Stimulated activated CD8-positive, alpha-beta memory T cell treated with anti-CD3 and anti-CD28 coated beads, Interleukin-15, amount 100 ng/mL, for 48 hours (primary cell): ENCODE measurements at regions not wholly inside any gene's neighbourhood (a gene's known extent, or its start where the extent isn't known, plus 50 kb on each side); places are given as distances from the start of the nearest gene placed in this dataset.
"Not testable (repeated sequence)": the region's sequence is repeated elsewhere in the genome, so short reads cannot be mapped to it uniquely, and the experiment has no call there.

Experiments
- DNase-seq, 2 donors: peaks; one replicate each; pipeline ENCODE4 v3.0.0-alpha.2; 2020; ENCODE audit warnings: low read depth in 2 of 2

DNA sequence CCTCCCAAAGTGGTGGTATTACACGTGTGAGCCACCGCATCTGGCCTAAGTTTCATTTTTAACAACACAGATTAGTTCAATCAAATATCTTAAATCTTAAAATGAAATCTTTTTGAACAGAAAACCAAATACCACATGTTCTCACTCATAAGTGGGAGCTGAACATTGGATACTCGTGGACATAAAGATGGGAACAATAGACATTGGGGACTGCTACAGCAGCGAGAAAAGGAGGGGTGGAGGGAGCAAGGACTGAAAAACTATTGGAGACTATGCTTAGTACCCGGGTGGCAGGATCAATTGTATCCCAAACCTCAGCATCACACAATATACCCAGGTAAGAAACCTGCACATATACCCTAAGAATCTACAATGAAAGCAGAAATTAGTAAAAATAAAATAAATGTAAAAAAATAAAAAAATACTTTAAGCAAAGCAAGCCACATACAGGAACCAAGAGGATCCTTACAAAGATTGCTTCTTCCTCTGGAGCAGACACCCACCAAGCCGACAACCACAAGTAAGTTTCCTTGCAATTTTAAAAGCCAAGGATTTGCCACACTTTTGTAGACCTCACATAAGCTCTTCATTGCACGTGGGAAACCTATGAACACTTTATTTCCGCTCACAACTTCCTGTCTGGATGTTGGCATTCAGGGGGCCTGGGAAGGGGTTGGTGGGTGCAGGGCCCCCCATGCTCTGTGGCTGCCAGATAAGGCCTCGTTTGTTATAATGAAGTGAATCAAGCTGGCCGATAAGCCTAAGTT lies 147.9 kb downstream of the MYCN start:
- DNase-seq = no peak

DNA sequence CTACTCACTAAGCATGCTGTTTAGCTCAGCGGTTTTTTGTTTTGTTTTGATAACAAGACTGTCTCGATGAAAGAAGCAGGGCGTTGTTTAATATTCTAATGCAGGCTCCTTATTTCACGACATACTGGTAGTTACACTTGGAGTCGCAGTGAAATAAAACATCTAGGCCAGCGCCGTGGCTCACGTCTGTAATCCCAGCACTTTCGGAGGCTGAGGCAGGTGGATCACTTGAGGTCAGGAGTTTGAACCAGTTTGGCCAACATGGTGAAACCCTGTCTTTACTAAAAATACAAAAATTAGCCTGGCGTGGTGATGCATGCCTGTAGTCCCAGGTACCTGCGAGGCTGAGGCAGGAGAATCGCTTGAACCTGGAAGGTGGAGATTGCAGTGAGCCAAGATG lies 145.8 kb downstream of the MYCN start:
- not testable (repeated sequence) for DNase-seq

DNA sequence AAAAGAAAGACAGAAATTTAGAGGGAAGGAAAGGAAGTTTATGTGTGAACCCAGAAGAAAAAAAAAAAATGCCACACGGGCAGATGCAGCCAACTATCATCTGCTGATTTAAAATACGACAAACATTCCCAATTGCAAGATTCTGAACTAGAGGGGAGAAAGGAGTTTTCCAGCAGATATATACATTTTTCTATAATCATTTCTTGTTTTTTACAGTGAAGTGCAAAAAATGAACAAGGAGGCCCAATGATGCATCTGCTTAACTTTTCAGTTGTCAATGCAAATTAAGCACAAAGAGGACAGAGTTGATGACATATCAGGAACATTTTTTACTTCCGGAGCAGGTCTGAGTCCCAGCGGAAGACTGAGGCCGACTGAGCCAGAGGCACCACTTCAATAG lies 144.7 kb downstream of the MYCN start:
- DNase-seq = no peak

DNA sequence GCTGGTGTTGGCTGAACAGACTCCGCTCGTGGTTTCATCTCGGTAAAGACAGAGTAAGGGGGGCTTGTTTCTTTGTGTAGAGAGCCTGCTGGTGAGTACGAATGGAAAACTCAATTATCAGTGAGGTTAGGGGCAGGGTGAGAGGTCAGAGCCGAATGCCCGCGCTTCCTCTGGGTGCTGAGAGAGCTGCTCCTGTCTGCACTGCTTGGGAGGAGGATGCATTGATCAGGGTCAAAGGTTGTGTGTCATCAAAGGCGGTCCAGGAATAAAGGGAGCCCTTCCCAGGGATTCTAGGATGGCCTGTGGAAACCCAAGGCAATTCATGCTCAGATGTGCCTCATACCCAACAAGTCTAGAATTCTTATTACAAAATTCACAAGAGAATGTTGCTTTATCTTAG lies 143.9 kb downstream of the MYCN start:
- DNase-seq = no peak

DNA sequence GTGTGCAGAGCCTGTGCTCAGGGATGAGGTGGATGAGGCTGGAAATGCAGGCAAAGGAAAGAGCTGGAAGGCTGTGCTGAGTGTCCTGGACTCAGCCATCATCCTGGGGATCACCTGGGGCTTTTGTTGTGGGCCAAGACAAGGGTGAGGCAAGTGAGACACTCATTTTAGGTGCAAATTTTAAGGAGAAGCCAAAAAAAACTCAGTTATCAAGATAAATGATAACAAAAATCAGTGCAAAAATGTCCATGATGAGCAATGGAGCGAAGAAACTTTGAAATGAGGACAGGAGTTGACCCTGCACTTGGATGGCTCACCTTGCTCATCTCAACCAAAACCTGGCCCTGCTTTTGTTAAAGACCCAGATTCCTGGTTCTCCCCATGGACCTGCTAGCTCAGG lies 141.9 kb downstream of the MYCN start:
- no peak for DNase-seq

DNA sequence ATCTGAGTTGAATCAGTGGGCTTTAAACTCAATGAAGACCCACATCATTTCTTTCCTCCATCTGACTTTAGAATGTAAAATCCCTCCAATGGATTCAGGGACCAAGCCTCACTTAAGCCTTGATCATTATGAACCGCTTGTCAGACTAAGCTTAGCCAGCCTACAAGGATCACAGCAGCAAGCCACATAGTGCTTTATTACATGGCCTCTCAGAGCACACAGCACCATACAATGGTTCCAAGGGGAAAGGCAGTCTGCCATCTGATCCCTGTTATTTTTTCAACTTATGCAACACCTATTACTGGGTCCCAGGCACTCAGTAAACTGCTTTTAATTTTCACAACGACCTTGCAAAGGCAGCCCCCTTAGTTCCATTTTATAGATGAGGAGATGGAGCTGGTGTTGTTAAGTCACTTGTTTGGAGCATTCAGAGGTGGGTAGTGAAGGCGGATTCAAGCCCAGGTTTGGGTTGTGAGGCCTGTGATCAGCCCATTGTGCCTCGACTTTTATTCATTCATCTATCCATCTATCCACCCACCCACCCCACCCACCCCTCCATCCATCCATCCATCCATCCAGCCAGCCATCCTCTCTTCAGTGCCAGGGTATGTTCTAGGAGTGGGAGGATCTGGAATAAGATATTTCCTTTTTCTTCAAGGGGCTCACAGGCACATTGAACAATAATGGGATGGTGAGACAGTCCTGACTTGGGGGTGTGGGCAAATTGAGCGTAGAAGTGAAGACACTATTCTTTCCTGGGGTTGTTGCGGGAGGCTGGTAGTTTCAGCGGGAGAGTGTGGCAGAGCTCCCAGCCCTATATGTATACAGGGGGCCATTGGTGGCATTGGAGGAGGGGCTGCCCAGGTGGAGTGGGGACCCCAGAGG lies 141.2 kb downstream of the MYCN start:
- DNase-seq = no peak

DNA sequence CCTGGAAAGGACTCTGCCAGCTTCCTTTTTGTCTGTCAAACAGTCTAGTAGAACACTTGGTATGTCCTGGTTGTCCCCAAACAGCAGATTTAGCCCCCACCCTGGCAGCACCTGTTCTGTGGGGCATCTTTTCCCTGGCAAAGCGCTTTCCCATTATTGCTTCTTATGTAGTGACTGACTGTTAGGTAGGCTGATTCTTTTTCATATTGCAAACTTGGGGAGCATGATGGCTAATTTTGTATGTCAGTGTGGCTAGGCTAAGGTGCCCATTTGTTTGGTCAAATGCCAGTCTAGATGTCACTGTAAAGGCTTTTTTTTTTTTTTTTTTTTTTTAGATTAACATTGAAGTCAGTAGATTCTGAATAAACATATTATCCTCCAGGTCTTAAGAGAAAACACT lies 140.2 kb downstream of the MYCN start:
- no peak for DNase-seq

DNA sequence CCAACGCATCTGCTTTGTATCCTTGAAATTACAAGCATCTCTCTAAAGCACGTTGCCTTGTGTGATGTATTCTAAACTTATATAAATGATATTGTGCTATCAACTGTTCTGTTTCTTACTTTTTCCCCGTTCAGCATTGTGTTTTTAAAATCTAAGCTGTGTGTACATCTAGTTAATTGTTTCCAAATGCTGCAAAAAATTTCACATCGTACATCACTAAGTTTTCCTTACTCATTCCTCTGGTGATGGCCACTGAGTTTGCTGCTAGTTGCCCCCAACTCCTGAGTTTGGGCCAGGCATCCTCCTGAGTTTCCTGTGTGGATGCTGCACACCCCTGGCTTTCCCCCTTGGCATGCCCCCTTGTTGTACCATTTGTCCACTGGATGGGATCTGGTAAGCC lies 139.7 kb downstream of the MYCN start:
- DNase-seq = no peak

DNA sequence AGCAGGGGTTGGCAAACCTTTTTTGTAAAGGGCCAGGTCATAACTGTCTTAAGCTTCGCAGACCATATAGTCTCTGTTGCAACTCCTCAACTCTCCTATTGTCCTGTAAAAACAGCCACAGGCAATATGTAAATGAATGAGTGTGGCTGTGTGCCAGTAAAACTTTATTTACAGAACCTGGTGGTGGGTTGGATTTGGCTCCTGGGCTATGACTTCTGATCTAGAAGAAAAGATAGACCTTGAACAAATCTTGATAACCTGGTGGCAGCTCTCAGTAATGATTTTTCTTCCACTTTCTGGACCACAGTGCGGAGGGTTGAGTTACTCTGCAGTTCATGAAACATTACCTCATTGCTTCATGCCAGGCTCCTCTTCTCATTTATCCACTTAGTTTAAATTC lies 139.3 kb downstream of the MYCN start:
- no peak for DNase-seq

DNA sequence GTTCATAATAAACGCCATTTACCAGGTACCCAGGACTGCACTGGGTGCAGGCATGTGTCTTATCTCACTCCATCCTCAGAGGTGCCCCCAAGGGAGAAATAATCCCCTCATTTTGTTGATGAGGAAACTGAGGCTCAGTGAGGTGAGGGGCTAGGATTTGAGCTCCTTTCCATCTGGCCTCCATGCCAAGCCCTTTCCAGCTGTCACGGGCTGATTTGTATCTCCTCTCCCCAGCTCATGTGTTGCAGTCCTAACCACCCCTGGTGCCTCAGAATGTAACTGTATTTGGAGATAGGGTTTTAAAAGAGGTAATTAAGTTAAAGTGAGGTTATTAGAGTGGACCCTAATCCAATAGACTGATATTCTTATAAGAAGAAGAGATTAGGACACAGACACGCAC lies 137.3 kb downstream of the MYCN start:
- DNase-seq = no peak

DNA sequence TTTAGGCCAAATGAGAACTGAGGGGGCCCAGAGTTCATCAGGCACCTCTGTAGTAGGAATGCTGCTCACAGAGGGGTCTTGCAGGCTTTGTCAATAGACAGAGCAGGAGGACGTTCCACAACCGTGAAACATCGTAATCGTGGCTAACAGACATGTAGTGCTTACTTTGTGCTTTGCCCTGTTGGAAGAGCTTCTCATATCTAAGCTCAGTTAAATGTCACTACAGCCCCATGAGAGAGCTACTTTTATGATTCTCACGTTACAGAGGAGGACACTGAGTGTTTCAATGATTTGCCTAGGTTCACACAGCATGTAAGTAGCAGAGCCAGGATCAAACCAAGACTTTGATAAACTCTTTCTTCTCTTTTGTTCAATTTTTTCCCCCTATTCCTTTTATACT lies 136.6 kb downstream of the MYCN start:
- DNase-seq = no peak

DNA sequence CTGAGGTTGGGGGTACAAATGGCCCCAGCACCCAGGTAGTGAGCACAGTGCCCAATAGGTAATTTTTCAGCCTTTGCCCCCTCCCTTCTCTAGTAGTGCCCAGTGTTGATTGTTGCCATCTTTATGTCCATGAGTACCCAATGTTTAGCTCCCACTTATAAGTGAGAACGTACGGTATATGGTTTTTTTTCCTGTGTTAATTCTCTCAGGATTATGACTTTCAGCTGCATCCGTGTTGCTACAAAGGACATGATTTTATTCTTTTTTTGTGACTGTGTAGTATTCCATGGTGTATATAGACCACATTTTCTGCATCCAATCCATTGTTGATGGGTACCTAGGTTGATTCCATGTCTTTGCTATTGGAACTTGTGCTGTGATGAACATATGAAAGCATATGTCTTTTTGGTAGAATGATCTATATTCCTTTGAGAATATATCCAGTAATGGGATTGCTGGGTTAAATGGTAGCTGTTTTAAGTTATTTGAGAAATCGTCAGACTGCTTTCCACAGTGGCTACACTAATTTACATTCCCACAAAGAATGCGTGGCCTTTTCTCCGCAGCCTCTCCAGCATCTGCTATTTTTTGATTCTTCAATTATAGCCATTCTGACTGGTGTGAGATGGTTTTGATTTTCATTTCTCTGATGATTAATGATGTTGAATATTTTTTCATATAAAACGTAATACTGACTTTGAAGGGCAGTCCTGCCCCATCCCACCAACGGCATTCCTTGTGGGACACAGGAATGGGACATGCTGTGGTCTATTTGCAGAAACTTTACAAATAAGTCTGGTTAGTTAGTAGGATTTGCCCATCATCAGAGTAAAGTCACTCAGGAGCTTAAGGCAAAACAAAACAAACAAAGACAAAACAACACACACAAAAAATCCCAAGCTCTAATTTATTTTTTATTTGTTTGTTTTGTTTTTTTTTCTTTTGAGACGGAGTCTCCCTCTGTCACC lies 135.0 kb downstream of the MYCN start:
- DNase-seq = no peak

DNA sequence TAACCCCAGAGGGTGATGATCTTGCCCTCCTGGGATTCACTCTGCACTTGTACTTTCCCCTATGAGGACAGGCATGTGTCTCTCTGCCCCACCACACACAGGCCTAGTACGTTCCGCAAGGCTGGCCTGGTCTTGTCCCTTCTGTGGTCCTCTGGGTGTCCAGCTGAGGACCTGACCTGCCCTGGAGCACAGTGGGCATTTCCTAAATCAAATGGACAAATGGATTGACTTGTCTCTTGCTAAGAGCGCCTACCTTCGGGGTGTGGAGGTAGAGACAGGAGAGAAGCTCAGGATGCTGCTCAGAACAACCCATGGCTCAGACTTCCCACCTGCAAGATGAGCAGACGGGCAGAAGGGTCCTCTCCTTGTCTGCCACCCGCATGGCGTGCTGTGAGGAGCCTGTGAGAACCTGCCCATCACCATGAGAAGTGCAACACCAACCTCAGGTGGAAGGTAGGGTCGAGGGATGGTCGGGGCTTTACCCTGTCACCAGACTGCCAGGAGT lies 133.6 kb downstream of the MYCN start:
- DNase-seq = no peak

DNA sequence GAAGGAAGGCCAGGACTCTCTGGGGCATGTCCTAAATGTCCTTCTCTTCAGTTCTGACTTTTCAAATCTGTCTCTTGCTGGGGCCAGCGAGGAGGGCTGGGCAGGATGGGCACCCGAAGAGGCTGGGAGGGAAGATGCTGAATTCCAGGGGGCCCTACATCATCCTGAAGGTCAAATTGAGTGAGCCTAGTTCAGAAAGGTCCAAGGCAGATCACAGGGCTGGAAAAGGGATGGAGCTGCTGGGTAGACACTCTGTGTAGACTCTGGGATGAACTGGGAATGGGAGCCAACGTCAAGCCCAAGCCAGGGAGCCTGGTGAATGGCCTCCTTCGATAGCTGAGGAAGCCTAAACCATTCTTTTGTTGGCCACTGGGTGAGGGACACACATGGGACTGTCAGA lies 133.1 kb downstream of the MYCN start:
- DNase-seq = no peak

DNA sequence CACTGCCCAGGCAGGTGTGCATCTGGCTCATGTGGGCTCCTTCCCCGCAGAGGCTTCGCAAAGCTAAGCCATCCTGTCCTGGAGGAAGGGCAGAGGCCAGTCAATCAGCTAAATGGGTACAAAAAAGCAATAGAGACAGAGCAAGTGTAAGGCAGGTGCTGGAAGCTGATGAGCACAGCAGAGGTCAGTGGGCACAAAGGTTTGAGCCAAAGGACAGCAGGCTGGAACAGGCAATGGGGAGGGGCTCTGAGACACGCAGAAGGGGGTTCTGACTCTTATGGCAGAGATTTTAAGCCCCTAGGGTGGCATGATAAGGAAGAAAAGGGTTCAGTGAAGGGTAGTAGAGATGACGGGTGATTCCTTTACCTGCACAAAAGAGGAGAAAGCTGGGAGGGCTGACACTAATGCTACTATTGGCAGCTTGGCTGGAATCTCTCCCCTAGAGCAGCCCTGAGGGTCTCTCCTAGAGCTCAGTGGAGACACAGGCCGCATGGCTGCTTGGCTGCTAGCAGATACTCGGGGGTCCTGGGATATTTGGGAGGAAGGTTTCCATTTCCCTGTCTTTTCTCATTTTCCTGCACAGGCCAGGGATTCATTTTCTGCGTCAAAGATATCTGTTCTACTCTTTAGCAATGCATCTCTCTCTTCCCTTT lies 132.4 kb downstream of the MYCN start:
- DNase-seq = no peak

DNA sequence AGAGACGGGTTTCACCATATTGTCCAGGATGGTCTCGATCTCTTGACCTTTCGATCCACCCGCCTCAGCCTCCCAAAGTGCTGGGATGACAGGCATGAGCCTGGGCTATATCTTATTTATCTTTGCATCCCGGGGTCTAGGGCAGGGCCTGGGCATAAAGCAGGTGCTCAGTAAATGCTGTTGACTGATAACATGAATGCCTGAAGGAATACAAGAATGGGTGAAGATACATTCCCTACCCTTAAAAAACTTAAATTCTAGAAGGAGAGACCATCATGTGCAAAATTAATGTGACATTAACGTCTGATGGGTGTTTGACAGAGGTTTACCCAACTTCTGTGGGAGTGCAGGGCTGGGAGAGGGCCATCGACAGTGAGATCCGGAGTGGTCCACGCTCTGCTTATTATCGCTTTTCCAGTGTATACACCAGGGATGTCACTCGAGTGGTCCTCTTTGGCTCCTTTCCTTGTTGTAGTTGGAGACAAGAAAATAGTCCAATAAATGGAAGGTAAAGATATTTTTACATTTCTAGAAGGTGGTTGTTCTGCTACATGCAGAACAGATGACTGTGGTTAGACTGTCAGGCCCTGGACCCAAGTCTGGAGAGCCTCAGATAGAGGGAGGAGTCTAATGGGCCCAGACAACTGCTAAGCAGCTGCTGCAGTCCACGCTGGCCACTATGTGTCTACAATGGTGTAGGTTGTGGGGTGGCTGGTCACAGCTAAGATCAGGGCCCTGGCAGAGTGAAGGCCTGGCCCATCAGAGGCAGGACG lies 131.7 kb downstream of the MYCN start:
- DNase-seq = no peak

DNA sequence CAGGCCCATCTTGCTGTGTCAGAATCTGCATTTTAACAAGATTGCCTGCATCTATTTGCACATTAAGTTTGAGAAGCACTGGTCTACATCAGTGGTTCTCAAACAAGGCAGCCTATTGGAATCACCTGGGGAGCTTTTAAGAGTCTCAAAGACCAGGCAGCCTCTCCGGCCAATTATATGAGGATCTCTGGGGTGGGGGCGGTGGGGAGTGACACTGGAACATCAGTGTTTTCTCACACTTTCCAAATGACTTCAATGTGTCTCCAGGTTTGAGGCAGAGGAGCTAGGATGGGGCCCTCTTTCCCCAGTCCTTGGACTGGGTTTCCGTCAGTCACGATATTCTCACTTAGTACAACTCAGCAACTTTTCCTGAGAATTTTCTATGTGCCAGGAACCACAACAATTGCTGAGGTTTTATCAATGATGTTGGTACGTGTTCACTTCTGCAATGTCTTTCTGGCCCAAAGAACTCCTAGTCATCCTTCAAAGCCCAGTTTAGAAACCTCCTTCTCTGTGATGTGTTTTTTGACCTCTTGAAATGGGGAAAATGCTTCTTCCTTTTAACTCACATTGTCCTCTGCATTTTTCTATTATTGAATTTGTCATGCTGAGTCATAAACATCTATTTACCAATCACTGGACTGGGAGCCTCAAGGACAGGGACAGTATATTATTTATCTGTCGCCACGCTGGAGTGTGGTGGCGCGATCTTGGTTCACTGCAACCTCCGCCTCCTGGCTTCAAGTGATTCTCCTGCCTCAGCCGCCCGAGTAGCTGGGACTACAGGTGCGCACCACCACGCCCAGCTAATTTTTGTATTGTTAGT lies 130.9 kb downstream of the MYCN start:
- DNase-seq = no peak

DNA sequence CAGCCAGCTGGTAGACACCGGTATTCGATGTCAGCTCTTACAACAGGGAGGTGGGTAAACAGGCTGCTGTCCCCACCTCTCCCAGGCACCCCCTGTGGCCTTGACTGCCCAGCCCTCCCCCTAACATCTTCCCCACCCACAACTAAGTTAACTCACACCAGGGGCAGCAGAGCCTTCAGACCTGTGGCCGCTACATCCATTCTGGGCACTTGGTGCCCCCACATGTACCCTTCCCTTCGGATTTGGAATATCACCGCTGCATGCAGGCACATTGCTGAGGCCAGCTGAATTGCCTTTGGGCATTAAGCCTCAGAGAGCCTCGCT lies 130.3 kb downstream of the MYCN start:
- no peak for DNase-seq

DNA sequence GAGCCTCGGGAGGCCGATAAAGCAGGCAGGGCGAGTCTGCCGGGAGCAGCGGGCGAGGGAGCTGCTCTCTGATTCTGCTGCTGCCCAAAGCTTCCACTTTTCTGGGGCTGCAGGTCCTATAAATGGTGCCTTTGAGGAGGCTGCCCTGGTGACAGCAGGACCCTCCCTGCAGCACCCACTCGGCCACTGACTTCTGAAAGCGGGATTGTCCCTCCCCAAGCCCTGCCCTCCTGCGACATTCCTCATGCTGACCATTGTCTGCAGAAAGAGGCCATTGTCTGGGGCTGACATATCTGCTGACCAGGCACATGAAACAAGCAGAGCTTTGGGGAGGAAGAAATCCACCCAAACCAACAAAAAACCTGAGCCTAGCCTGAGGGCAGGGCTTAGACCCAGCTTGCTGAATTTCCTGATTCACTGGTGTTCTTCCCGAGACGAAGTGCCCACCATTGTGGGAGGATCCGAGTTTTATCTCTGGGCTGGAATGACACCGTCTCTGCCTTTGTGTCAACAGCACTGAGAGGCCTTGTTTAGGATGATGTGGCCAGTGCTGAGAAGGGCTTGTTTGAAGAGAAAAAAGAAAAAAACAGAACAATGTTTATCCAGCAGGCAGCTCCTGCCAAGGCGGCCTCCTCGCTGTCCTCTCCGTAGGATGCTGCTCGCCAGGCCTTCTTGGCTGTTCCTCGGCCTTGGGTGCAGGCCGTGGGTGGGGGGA lies 129.7 kb downstream of the MYCN start:
- no peak for DNase-seq
